ENCODE measurements at regions not wholly inside any gene's neighbourhood (a gene's known extent, or its start where the extent isn't known, plus 50 kb on each side); places are given as distances from the start of the nearest gene placed in this dataset.

DNA sequence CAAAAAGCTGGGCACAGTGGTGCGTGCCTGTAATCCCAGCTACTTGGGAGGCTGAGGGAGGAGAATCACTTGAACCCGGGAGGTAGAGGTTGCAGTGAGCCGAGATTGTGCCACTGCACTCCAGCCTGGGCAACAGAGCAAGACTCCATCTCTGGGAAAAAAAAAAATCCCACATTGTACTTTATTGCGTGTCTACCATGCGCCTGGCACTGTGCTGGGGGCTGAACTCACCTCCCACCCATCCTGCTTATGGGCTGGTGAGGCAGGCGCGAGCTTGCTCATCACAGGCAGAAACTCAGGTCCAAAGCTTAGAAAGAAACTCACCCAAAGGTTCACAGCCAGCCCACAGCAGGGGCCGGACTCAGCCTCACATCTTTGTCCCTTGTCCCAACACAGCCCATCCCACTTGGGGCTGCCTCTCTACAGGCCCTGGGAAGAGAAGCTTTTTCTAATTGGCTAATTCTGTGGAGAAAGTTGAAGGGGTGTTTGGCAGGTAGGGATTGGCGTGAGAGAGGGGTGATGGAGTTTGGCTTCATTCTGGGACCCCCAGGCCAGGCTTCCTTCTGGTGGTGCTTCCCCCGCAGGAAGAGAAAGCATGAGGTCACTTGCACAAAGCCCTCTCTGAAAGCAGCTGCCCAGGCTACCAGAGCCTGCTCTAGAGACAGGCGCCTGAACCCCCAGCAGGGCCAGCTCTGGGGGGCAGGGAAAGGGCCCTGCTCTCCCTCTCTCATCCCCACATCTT, 122.6 kb upstream of the SMAD3 start:
- no peak overlapping the region for H3K4me3 ChIP-seq
- no peaks in the 10 kb centered on the region for H3K36me3 ChIP-seq
- H3K27ac ChIP-seq, result no peak overlapping the region
- peaks cover 0 to 13% (median 4%) of the 10 kb centered on the region in 4 donors for H3K4me1 ChIP-seq
- no peaks in the 10 kb centered on the region for H3K9me3 ChIP-seq
- no peaks in the 10 kb centered on the region for H3K27me3 ChIP-seq
- no peak for TF ChIP-seq CTCF (IDR thresholded peaks at IDR 0.05)
- TF ChIP-seq EP300 (IDR thresholded peaks at IDR 0.05), result no peak
- no peak for TF ChIP-seq POLR2AphosphoS5 (IDR thresholded peaks at IDR 0.05)
- no peak for TF ChIP-seq POLR2A (IDR thresholded peaks at IDR 0.05)
- peak; percentile 40 for DNase-seq
- WGBS, 2 donors, result 95 to 97% methylated on average over 11 of the region's 11 CpGs
- intact Hi-C loops (cut with DNase I), result loop anchor here (10.0 kb wide), 1 partner anchor 122 kb away; the partner anchor contains the start of gene SMAD3

GRCh38 chr15:66943456-66944095, 121.8 kb upstream of the SMAD3 start:
- no peaks in the 10 kb centered on the region for H3K9me3 ChIP-seq
- H3K27me3 ChIP-seq, result no peaks in the 10 kb centered on the region
- intact Hi-C loops (cut with DNase I), result loop anchor here (10.0 kb wide), 1 partner anchor 121 kb away; the partner anchor contains the start of gene SMAD3
- DNase-seq, result peak; percentile 39
- H3K36me3 ChIP-seq, result no peaks in the 10 kb centered on the region
- WGBS, 2 donors, result 51 to 77% methylated on average over 10 of the region's 10 CpGs
- H3K4me1 ChIP-seq, result peaks cover 0 to 13% (median 4%) of the 10 kb centered on the region in 4 donors
- H3K27ac ChIP-seq, result no peak overlapping the region
- H3K4me3 ChIP-seq, result no peak overlapping the region
- no peak for TF ChIP-seq POLR2AphosphoS5 (IDR thresholded peaks at IDR 0.05)
- TF ChIP-seq CTCF (IDR thresholded peaks at IDR 0.05), result no peak

DNA sequence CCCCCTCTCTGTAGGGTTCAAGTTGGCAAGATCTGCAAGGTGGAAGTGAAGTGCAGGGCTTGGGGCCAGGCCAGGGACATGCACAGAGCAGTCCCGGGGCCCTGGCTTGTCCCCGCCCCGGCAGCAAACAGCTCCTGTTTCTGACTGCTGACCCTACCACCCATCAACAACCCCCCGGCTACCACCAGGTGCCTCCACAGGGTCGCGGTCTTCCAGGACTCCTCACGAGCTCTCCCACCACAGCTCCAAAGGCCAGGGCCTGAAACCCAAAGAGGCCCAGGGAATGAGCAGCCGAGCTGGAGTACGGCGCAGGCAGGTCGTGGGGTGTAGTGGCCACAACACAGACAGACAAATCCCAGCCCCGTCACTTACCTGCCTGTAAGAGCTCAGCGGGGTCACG, 121.3 kb upstream of the SMAD3 start:
- WGBS, 2 donors, result 84 to 92% methylated on average over 14 of the region's 14 CpGs
- peak; percentile 54 for DNase-seq
- Histone ChIP-seq H3K9me3 (no peaks in the 10 kb centered on the region), H3K36me3 (no peaks in the 10 kb centered on the region), H3K27me3 (no peaks in the 10 kb centered on the region), H3K27ac (no peak overlapping the region), H3K4me1 (peaks cover 0 to 13% (median 4%) of the 10 kb centered on the region in 4 donors), H3K4me3 (no peak overlapping the region)
- TF ChIP-seq EP300 (IDR thresholded peaks at IDR 0.05) (no peak), CTCF (IDR thresholded peaks at IDR 0.05) (no peak), POLR2A (IDR thresholded peaks at IDR 0.05) (no peak), POLR2AphosphoS5 (IDR thresholded peaks at IDR 0.05) (no peak)
- intact Hi-C loops (cut with DNase I), result loop anchor here (10.0 kb wide), 1 partner anchor 121 kb away; the partner anchor contains the start of gene SMAD3

DNA sequence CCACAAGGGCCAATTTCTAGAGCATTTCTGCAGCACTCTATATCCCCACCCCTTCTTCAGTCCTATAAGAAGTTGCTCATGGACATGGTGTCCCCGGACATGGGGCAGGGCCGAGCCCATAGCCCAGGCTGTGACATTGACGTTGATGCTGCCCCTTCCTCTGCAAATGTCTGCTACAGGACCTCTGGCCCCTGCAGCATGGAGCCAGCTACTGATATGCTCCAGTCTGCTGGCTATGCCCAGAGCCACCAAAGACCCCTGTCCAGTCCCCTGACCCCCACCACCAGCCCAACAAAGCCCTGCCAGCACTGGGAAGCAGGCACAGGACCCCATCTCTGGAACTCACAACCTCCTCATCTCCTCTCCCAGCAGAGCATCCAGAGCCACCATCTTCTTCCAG, 120.1 kb upstream of the SMAD3 start:
- H3K4me3 ChIP-seq, result no peak overlapping the region
- DNase-seq, result peak; percentile 56
- WGBS, 2 donors, result 91 to 92% methylated on average over 3 of the region's 3 CpGs

More for the DNA sequence above, 120.1 kb upstream of the SMAD3 start:
- intact Hi-C loops (cut with DNase I), result loop anchor here (10.0 kb wide), 1 partner anchor 120 kb away; the partner anchor contains the start of gene SMAD3
- Histone ChIP-seq H3K27ac (no peak overlapping the region), H3K27me3 (no peaks in the 10 kb centered on the region), H3K36me3 (no peaks in the 10 kb centered on the region), H3K9me3 (no peaks in the 10 kb centered on the region), H3K4me1 (peaks cover 0 to 13% (median 4%) of the 10 kb centered on the region in 4 donors)
- TF ChIP-seq CTCF (IDR thresholded peaks at IDR 0.05), result no peak
- TF ChIP-seq POLR2AphosphoS5 (IDR thresholded peaks at IDR 0.05), result no peak
- TF ChIP-seq POLR2A (IDR thresholded peaks at IDR 0.05), result no peak
- no peak for TF ChIP-seq EP300 (IDR thresholded peaks at IDR 0.05)
